Lower lobe of right lung (tissue), 2 donors: ENCODE measurements at regions not wholly inside any gene's neighbourhood (a gene's known extent, or its start where the extent isn't known, plus 50 kb on each side); places are given as distances from the start of the nearest gene placed in this dataset.

Experiments
- ATAC-seq, 2 donors: fragments of 200-7000 bp; cut with Tn5 transposase; one replicate each; pipeline ENCODE4 v1.9.1; 2020 to 2022; ENCODE audit warnings: mild to moderate bottlenecking in 2 of 2, moderate library complexity in 2 of 2
- DNase-seq: peaks from one replicate; pipeline ENCODE4 v3.0.0-alpha.2; 2020
- H3K27ac ChIP-seq: fragments of 200-600 bp; one replicate; pipeline ENCODE4 v1.8.0; 2022
- H3K27me3 ChIP-seq: fragments of 200-600 bp; one replicate; pipeline ENCODE4 v1.8.0; 2022; ENCODE audit warnings: low read depth
- H3K36me3 ChIP-seq: fragments of 200-600 bp; one replicate; pipeline ENCODE4 v1.8.0; 2022; ENCODE audit warnings: mild to moderate bottlenecking
- H3K4me1 ChIP-seq: fragments of 200-600 bp; one replicate; pipeline ENCODE4 v1.8.0; 2022
- H3K4me3 ChIP-seq: fragments of 200-600 bp; one replicate; pipeline ENCODE4 v1.8.0; 2022; ENCODE audit warnings: mild to moderate bottlenecking
- H3K9me3 ChIP-seq: fragments of 200-600 bp; one replicate; pipeline ENCODE4 v1.8.0; 2022
- intact Hi-C: fragments of 100-400 bp; cut with DNase I; formaldehyde crosslinking; loops from one replicate; pipeline ENCODE4 v1.11.0; 2022
- TF ChIP-seq, protein P1 (sequence below): fragments of 200-600 bp; IDR thresholded peaks from one replicate; pipeline ENCODE4 v1.8.0; 2022; ENCODE audit warnings: antibody characterized with exemption, mild to moderate bottlenecking
- donor health status: DM: no; HTN: yes; CAD: no; lungs with severe emphysema.

DNA sequence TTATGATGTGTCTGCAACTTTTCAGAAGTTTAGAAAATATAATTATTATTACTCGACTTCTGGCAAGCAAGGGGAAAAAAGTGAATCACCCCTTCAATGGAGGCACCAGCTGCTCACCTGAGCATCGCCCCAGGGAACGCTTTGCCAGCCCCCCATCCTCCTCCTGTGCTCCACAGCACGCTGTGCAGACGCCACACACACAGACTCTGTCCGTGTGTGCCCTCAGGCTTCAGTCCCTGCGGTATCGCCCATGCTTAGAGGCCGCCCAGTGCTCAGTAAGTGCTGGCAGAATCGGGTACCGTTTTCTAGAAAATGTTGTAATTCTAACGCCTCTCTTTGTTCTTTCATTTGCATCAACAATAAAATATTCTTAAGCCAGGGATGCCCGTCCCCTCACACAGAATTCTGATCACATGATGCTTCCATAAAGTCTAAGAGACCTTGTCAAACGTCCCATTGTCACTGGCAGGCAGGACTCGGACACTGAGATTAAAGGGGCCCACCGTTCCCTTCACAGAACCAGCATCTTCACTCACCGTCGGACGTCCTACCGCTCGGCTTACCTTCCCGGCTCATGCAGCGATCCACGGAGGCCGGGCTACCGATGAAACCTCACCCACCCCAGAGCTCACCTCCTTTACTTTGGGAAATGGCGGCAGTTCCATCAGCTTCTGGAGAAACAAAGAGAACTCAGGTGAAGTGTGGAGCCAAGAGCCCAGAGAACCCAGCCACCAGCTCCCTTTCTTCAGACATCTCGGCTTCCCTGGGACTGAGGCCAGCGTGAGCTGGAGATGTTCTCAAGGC, 105.5 kb downstream of the DLL1 start:
- Histone ChIP-seq H3K4me3 (no peak overlapping the region), H3K4me1 (peaks cover 4% of the 10 kb centered on the region), H3K27me3 (no peaks in the 10 kb centered on the region), H3K27ac (no peak overlapping the region), H3K9me3 (no peaks in the 10 kb centered on the region), H3K36me3 (no peaks in the 10 kb centered on the region)
- intact Hi-C loops, result no loop called here
- ATAC-seq, result no peak
- TF ChIP-seq, protein P1, sequence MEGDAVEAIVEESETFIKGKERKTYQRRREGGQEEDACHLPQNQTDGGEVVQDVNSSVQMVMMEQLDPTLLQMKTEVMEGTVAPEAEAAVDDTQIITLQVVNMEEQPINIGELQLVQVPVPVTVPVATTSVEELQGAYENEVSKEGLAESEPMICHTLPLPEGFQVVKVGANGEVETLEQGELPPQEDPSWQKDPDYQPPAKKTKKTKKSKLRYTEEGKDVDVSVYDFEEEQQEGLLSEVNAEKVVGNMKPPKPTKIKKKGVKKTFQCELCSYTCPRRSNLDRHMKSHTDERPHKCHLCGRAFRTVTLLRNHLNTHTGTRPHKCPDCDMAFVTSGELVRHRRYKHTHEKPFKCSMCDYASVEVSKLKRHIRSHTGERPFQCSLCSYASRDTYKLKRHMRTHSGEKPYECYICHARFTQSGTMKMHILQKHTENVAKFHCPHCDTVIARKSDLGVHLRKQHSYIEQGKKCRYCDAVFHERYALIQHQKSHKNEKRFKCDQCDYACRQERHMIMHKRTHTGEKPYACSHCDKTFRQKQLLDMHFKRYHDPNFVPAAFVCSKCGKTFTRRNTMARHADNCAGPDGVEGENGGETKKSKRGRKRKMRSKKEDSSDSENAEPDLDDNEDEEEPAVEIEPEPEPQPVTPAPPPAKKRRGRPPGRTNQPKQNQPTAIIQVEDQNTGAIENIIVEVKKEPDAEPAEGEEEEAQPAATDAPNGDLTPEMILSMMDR, result no peak
- no peak for DNase-seq

DNA sequence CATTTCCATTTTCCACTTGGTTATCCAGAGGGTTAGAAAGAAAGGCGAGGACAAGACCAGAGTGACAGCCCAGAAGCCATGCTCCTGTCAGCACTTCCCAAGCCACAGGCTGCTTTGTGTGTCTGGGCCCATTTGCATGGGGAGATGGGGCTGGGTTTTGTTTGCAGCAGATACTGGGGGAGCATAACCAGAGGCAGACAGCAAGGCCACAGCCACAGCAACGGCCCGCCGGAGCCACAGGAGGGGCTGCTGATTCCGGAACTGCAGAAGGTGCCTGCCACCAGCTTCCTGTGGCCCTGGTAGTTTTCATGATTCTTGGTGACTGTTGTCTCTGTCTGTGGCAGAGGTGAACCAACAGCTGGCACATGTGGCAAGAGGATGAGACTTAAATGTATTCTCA, 106.6 kb downstream of the DLL1 start:
- Histone ChIP-seq H3K4me1 (peaks cover 4% of the 10 kb centered on the region), H3K4me3 (no peak overlapping the region), H3K27me3 (no peaks in the 10 kb centered on the region), H3K9me3 (no peaks in the 10 kb centered on the region), H3K36me3 (no peaks in the 10 kb centered on the region), H3K27ac (no peak overlapping the region)
- DNase-seq, result no peak
- intact Hi-C loops, result no loop called here
- TF ChIP-seq, protein P1, result no peak
- ATAC-seq, result no peak

DNA sequence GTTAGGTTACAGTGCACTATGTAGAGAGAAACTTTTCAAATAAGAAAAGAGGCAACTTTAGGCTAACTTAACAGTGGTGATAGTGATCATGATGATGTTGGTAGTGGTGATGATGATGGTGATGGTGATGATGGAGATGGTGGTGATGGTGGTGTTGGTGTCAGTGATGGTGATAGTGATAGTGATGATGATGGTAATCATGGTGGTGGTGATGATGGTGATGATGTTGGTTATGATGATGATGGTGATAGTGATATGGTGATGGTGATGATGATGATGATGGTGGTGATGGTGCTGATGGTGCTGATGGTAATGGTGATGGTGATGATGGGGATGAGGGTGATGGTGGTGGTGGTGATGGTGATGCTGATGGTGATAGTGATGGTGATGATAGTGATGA, 107.4 kb downstream of the DLL1 start:
- TF ChIP-seq, protein P1, result no peak
- H3K4me1 ChIP-seq, result peaks cover 5% of the 10 kb centered on the region
- no peak overlapping the region for H3K4me3 ChIP-seq
- H3K27ac ChIP-seq, result no peak overlapping the region
- H3K9me3 ChIP-seq, result no peaks in the 10 kb centered on the region
- intact Hi-C loops, result no loop called here
- no peaks in the 10 kb centered on the region for H3K27me3 ChIP-seq
- DNase-seq (no peak), ATAC-seq (no peak)
- H3K36me3 ChIP-seq, result no peaks in the 10 kb centered on the region

DNA sequence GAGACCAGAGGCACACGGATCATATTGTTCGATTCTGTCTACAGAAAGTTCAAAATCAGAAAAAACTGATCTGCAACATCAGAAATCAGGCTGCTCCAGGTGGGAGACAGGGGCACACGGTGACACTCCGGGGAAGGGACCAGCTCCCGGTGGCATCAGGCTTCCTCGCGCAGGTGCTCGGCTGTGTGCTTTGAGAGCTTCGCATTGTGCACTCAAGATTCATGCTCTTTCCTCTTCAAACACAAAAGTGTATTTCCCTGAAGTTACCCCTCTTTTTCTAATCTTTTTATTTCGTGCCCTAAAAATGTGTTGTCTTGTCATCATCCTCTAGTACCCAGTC, 108.1 kb downstream of the DLL1 start:
- ATAC-seq (no peak), DNase-seq (no peak)
- Histone ChIP-seq H3K27me3 (no peaks in the 10 kb centered on the region), H3K4me1 (peaks cover 10% of the 10 kb centered on the region), H3K36me3 (no peaks in the 10 kb centered on the region), H3K4me3 (no peak overlapping the region), H3K27ac (no peak overlapping the region), H3K9me3 (no peaks in the 10 kb centered on the region)
- TF ChIP-seq, protein P1, result no peak
- intact Hi-C loops, result no loop called here

DNA sequence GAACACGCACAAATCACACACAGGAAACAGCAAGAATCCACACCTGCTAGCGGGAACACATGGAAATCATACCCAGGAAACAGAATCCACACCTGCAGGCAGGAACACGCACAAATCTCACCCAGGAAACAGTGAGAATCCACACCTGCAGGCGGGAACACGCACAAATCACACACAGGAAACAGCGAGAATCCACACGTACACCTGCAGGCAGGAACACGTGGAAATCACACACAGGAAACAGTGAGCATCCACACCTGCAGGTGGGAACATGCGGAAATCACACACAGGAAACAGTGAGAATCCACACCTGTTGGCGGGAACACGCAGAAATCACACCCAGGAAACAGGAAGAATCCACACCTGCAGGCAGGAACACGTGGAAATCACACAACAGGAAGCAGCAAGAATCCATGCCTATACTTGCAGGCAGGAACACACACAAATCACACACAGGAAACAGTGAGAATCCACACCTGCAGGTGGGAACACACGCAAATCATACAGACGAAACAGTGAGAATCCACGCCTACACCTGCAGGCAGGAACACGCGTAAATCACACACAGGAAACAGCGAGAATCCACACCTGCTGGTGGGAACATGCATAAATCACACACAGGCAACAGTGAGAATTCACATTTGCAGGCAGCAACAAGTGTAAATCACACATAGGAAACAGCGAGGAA, 108.6 kb downstream of the DLL1 start:
- no peaks in the 10 kb centered on the region for H3K9me3 ChIP-seq
- H3K36me3 ChIP-seq, result no peaks in the 10 kb centered on the region
- DNase-seq (no peak), ATAC-seq (no peak)
- H3K4me1 ChIP-seq, result peaks cover 10% of the 10 kb centered on the region
- intact Hi-C loops, result no loop called here
- no peak overlapping the region for H3K4me3 ChIP-seq
- H3K27me3 ChIP-seq, result no peaks in the 10 kb centered on the region
- H3K27ac ChIP-seq, result no peak overlapping the region
- TF ChIP-seq, protein P1, result no peak
